Activated CD4-positive, alpha-beta T cell treated with anti-CD3 and anti-CD28 coated beads, Interleukin-2, amount 10 ng/mL, durations not matched to agents 7 days and 5 days (primary cell): ENCODE measurements at regions not wholly inside any gene's neighbourhood (a gene's known extent, or its start where the extent isn't known, plus 50 kb on each side); places are given as distances from the start of the nearest gene placed in this dataset.
"Not testable (repeated sequence)": the region's sequence is repeated elsewhere in the genome, so short reads cannot be mapped to it uniquely, and the experiment has no call there.

Experiments used
- CTCF ChIA-PET: fragments of 350-600 bp; sonication (Branson Sonifier 250); formaldehyde crosslinking; loops from one replicate; lab custom pipeline; 2021; ENCODE audit warnings: antibody characterized with exemption; lab: Charles Lee
- POLR2A ChIA-PET: fragments of 350-600 bp; sonication (Branson Sonifier 250); formaldehyde crosslinking; loops from one replicate; lab custom pipeline; 2021; ENCODE audit warnings: antibody characterized with exemption; lab: Charles Lee
- DNase-seq: peaks from one replicate; pipeline ENCODE4 v3.0.0-alpha.2; 2020
- H3K27ac Mint-ChIP-seq: one replicate; pipeline ENCODE4 v1.8.0; 2021; ENCODE audit warnings: mild to moderate bottlenecking, moderate library complexity, mixed read lengths
- H3K27me3 Mint-ChIP-seq: one replicate; pipeline ENCODE4 v1.8.0; 2021; ENCODE audit warnings: mixed read lengths
- H3K36me3 Mint-ChIP-seq: one replicate; pipeline ENCODE4 v1.8.0; 2021; ENCODE audit warnings: low read depth, mixed read lengths
- H3K4me1 Mint-ChIP-seq: one replicate; pipeline ENCODE4 v1.8.0; 2021; ENCODE audit warnings: mixed read lengths
- H3K4me3 Mint-ChIP-seq: one replicate; pipeline ENCODE4 v1.8.0; 2021; ENCODE audit warnings: mild to moderate bottlenecking, moderate library complexity, mixed read lengths
- H3K9me3 Mint-ChIP-seq: one replicate; pipeline ENCODE4 v1.8.0; 2021; ENCODE audit warnings: mixed read lengths

DNA sequence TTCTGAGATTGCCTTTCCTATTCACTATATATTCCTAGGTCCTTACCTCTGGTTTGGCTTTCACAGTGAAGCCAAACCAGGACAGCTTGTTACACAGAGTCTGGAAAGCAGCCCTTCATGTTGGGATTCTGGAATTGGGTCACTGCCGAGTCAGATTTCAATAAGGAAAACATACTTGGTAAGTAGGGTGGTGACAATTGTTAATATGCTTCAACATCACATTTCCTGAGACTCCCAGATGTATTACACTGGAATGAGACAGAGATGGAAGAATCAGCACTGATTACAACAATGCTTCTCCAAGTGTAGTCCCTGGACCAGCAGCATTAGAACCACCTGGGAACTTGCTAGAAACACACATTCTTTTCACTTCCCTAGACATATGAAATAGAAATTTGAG is 268.9 kb upstream of the SEMA3C start:
- ChIA-PET CTCF (no interaction called here), POLR2A (no interaction called here)
- no peaks in the 10 kb centered on the region for H3K27me3 Mint-ChIP-seq
- no peaks in the 10 kb centered on the region for H3K9me3 Mint-ChIP-seq
- H3K4me3 Mint-ChIP-seq: no peak overlapping the region
- no peaks in the 10 kb centered on the region for H3K36me3 Mint-ChIP-seq
- no peaks in the 10 kb centered on the region for H3K4me1 Mint-ChIP-seq
- no peak for DNase-seq
- H3K27ac Mint-ChIP-seq: no peak overlapping the region

- no peaks in the 10 kb centered on the region for H3K9me3 Mint-ChIP-seq
- POLR2A ChIA-PET: no interaction called here
- DNase-seq: no peak
- no peaks in the 10 kb centered on the region for H3K36me3 Mint-ChIP-seq
- no peaks in the 10 kb centered on the region for H3K4me1 Mint-ChIP-seq
- no peaks in the 10 kb centered on the region for H3K27me3 Mint-ChIP-seq
- no peak overlapping the region for H3K27ac Mint-ChIP-seq
- H3K4me3 Mint-ChIP-seq: no peak overlapping the region
- CTCF ChIA-PET: no interaction called here
Measured at GRCh38 chr7:81186691-81187090, 267.8 kb upstream of the SEMA3C start.

DNA sequence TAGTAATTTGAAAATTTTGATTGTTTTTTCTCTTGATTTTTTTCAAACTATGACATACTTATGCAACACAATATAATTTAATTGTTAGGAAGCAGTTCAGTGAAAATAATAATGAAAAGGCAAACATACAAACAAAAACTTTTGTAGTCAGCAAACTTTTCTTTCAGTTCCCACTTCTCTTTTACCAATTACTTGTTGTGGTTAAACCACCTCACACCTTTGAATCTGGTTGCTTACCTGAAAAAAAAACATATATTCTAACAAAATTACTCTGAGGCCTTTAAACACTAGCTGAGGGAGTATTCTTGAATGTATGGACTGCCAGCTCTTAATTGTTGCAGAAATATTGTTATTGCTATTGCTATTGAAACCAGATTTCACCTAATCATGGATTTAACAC is 266.2 kb upstream of the SEMA3C start:
- no peaks in the 10 kb centered on the region for H3K27me3 Mint-ChIP-seq
- H3K27ac Mint-ChIP-seq: no peak overlapping the region
- DNase-seq: no peak
- no peaks in the 10 kb centered on the region for H3K4me1 Mint-ChIP-seq
- no peaks in the 10 kb centered on the region for H3K36me3 Mint-ChIP-seq
- POLR2A ChIA-PET: no interaction called here
- no peak overlapping the region for H3K4me3 Mint-ChIP-seq
- CTCF ChIA-PET: no interaction called here
- H3K9me3 Mint-ChIP-seq: no peaks in the 10 kb centered on the region

DNA sequence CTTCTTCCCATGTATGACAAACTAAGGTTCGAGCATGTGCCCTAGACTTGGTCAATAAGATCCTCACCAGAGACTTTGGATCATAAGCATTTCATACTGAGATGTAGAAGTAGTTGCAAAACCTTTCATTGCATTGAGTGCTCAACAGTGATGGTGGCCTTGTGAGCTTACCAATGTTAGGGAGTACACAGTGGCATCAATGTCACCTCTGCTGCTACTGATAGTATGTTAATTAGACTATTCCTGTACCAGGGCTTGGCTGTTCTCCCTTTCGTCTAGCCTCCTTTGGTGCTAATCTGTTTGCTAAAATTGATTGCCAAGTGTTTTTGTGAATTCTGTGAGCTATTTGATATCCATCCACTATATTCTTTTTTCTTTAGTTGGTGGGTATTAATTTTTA is 264.5 kb upstream of the SEMA3C start:
- H3K27ac Mint-ChIP-seq: no peak overlapping the region
- POLR2A ChIA-PET: no interaction called here
- DNase-seq: no peak
- H3K4me3 Mint-ChIP-seq: no peak overlapping the region
- H3K9me3 Mint-ChIP-seq: no peaks in the 10 kb centered on the region
- H3K27me3 Mint-ChIP-seq: no peaks in the 10 kb centered on the region
- H3K36me3 Mint-ChIP-seq: no peaks in the 10 kb centered on the region
- H3K4me1 Mint-ChIP-seq: no peaks in the 10 kb centered on the region
- CTCF ChIA-PET: no interaction called here

DNA sequence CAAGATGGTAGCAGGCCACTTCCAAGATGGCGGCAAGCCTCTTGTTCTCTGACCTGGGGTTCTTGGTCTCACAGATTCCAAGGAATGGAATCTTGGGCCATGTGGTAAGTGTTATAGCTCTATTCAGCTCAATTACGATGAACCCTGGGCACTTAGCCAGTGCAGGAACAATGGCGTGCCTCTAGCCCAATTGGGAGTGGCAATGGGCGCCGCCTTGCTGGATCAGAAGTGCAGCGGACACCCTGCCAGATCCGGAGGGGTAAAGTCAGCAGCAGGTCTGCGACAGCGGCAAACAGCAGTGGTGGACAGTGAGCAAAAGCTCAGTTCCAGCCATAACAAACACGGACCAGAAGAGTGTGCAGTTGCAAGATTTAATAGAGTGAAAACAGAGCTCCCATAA is 263.2 kb upstream of the SEMA3C start:
- H3K4me3 Mint-ChIP-seq, DNase-seq, H3K36me3 Mint-ChIP-seq, H3K4me1 Mint-ChIP-seq, CTCF ChIA-PET, H3K27me3 Mint-ChIP-seq, H3K9me3 Mint-ChIP-seq, POLR2A ChIA-PET, H3K27ac Mint-ChIP-seq: not testable (repeated sequence)

GRCh38 chr7:81181066-81181465 is 262.2 kb upstream of the SEMA3C start:
- no peaks in the 10 kb centered on the region for H3K9me3 Mint-ChIP-seq
- CTCF ChIA-PET: no interaction called here
- H3K27ac Mint-ChIP-seq: no peak overlapping the region
- no peaks in the 10 kb centered on the region for H3K4me1 Mint-ChIP-seq
- no peaks in the 10 kb centered on the region for H3K36me3 Mint-ChIP-seq
- DNase-seq: no peak
- POLR2A ChIA-PET: no interaction called here
- H3K4me3 Mint-ChIP-seq: no peak overlapping the region
- H3K27me3 Mint-ChIP-seq: no peaks in the 10 kb centered on the region

GRCh38 chr7:81180573-81180972 is 261.7 kb upstream of the SEMA3C start:
- CTCF ChIA-PET: no interaction called here
- no peak for DNase-seq
- Mint-ChIP-seq H3K27ac (no peak overlapping the region), H3K36me3 (no peaks in the 10 kb centered on the region), H3K4me1 (no peaks in the 10 kb centered on the region), H3K27me3 (no peaks in the 10 kb centered on the region), H3K9me3 (no peaks in the 10 kb centered on the region), H3K4me3 (no peak overlapping the region)
- POLR2A ChIA-PET: no interaction called here

GRCh38 chr7:81175275-81175940 is 256.6 kb upstream of the SEMA3C start:
- CTCF ChIA-PET: no interaction called here
- no peaks in the 10 kb centered on the region for H3K36me3 Mint-ChIP-seq

DNA sequence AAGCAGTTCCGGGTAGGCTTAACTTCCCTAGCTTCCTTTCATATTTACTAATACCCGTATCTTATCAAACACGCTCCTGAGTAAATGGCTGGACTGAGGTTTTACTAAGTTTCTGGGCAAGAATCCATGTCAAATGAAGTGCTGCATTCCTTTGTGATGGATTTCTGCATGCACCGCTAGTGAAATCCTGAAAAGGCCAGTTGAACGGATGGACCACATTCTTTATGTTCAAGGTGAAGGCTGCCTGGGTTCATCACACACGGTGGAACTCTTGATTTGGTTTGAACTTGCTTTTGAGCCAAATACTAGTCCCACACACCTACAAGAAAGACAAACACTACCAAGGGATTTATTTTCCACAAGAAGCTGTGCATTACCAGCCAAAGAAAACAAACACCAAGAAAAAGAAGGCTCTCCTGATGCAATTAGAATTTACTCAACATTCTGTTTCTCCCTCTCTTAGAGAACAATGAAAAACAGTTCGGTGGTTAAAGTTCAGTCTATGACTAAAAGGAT is 255.0 kb upstream of the SEMA3C start:
- Mint-ChIP-seq H3K9me3 (no peaks in the 10 kb centered on the region), H3K4me1 (no peaks in the 10 kb centered on the region), H3K27ac (no peak overlapping the region), H3K4me3 (no peak overlapping the region), H3K36me3 (no peaks in the 10 kb centered on the region), H3K27me3 (no peaks in the 10 kb centered on the region)
- ChIA-PET POLR2A (no interaction called here), CTCF (no interaction called here)
- DNase-seq: no peak

More at GRCh38 chr7:81175275-81175940, 256.6 kb upstream of the SEMA3C start:
- POLR2A ChIA-PET: no interaction called here
- Mint-ChIP-seq H3K27me3 (no peaks in the 10 kb centered on the region), H3K27ac (no peak overlapping the region), H3K9me3 (no peaks in the 10 kb centered on the region), H3K4me1 (no peaks in the 10 kb centered on the region), H3K4me3 (no peak overlapping the region)
- DNase-seq: no peak

- Mint-ChIP-seq H3K27ac (no peak overlapping the region), H3K36me3 (no peaks in the 10 kb centered on the region)
- CTCF ChIA-PET: no interaction called here
Measured at GRCh38 chr7:81170291-81170690, 251.4 kb upstream of the SEMA3C start.

DNA sequence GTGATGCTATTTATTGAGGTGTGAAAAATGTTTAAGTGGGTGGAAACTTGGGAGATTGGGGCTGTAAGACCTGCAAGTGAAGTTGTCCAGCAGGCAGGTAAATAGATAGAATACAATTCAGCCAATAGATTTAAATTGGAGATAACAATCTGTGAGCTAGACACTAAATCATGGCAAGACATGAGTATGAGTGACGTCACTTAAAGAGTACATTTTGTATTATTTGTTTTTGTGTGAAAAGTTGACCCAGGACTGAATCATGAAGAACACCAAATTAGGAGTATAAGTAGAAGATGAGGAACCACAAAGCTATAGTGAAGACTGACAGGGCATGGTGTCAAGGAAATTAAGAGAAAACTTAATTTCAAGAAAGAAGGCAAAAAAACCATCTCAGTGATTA is 249.1 kb upstream of the SEMA3C start:
- Mint-ChIP-seq H3K4me1 (no peaks in the 10 kb centered on the region), H3K9me3 (no peaks in the 10 kb centered on the region), H3K27ac (no peak overlapping the region), H3K27me3 (no peaks in the 10 kb centered on the region), H3K4me3 (no peak overlapping the region), H3K36me3 (no peaks in the 10 kb centered on the region)
- ChIA-PET CTCF (no interaction called here), POLR2A (no interaction called here)
- DNase-seq: no peak

More at GRCh38 chr7:81170291-81170690, 251.4 kb upstream of the SEMA3C start:
- Mint-ChIP-seq H3K4me1 (no peaks in the 10 kb centered on the region), H3K27me3 (no peaks in the 10 kb centered on the region), H3K9me3 (no peaks in the 10 kb centered on the region), H3K4me3 (no peak overlapping the region)
- POLR2A ChIA-PET: no interaction called here
- DNase-seq: no peak

DNA sequence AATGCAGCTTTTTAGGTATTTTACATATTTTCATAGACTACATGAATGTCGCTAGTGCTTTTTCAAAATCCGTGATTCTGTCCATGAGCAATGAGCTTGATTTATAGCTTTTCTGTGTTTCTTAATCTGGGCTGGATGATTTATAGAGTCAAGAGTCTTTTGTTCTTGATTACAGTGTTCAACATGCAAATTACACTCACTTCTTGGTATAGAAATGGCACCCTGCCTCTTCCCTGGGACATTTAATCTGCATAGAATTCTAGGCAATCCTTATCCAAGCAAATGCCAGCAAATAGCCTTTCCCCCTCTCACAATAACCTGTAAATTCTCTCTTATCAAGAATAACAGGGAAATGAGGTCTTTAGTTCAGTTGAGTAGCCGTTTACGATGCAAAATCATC is 246.2 kb upstream of the SEMA3C start:
- DNase-seq: no peak
- H3K27me3 Mint-ChIP-seq: no peaks in the 10 kb centered on the region
- H3K4me3 Mint-ChIP-seq: no peak overlapping the region
- POLR2A ChIA-PET: no interaction called here
- no peaks in the 10 kb centered on the region for H3K4me1 Mint-ChIP-seq
- H3K9me3 Mint-ChIP-seq: peaks cover 2% of the 10 kb centered on the region
- CTCF ChIA-PET: no interaction called here
- no peak overlapping the region for H3K27ac Mint-ChIP-seq
- no peaks in the 10 kb centered on the region for H3K36me3 Mint-ChIP-seq

GRCh38 chr7:81162771-81163525 is 244.1 kb upstream of the SEMA3C start:
- no peak overlapping the region for H3K27ac Mint-ChIP-seq
- DNase-seq: no peak
- H3K27me3 Mint-ChIP-seq: no peaks in the 10 kb centered on the region
- no peak overlapping the region for H3K4me3 Mint-ChIP-seq
- POLR2A ChIA-PET: no interaction called here
- CTCF ChIA-PET: no interaction called here
- no peaks in the 10 kb centered on the region for H3K4me1 Mint-ChIP-seq
- peaks cover 2% of the 10 kb centered on the region for H3K9me3 Mint-ChIP-seq
- no peaks in the 10 kb centered on the region for H3K36me3 Mint-ChIP-seq
